SK-N-SH (cell line): ENCODE measurements at regions not wholly inside any gene's neighbourhood (a gene's known extent, or its start where the extent isn't known, plus 50 kb on each side); places are given as distances from the start of the nearest gene placed in this dataset.

Experiments
- CTCF ChIA-PET: fragments of 300-600, 350-600 bp; formaldehyde crosslinking; extraction: SDS; loops from one replicate; lab custom pipeline; 2021; lab: Yijun Ruan, JAX
- POLR2A ChIA-PET: fragments of 350-600 bp; sonication (Branson Sonifier 250); formaldehyde crosslinking; extraction: SDS; loops from one replicate; lab custom pipeline; 2020; ENCODE audit warnings: antibody characterized with exemption, inconsistent platforms; lab: Yijun Ruan, JAX
- DNase-seq: peaks from one replicate; pipeline ENCODE4 v3.0.0; 2012
- H2AFZ ChIP-seq: fragments of 200-600 bp; sonication (generic); 2 replicates; pipeline ENCODE4 v1.8.1; 2016; ENCODE audit warnings: antibody characterized with exemption, mild to moderate bottlenecking, low read depth
- H3F3A ChIP-seq: fragments of 200-600 bp; sonication (generic); replicated peaks from 2 replicates; pipeline ENCODE3; 2016; ENCODE audit warnings: antibody characterized with exemption, mild to moderate bottlenecking; ENCODE audit not compliant: insufficient read depth
- H3K27ac ChIP-seq, 2 experiments: fragments of 200-500 bp in 1 of 2; fragments of 200-600 bp in 1 of 2; sonication (Bioruptor generic) in 1 of 2; sonication (generic), shearing (Covaris generic) in 1 of 2; 2 replicates each; pipeline versions ENCODE4 v1.5.1 to v1.6.1; 2014 to 2016; ENCODE audit warnings: low read depth in 2 of 2, inconsistent platforms in 1 of 2, low read length in 1 of 2, mild to moderate bottlenecking in 1 of 2, mixed read lengths in 1 of 2
- H3K27me3 ChIP-seq: fragments of 200-600 bp; sonication (generic), shearing (Covaris generic); 2 replicates; pipeline ENCODE4 v1.6.1; 2016; ENCODE audit warnings: mixed run types; ENCODE audit not compliant: insufficient read depth
- H3K36me3 ChIP-seq, 2 experiments: fragments of 200-500 bp in 1 of 2; fragments of 200-600 bp in 1 of 2; sonication (Bioruptor generic) in 1 of 2; sonication (generic) in 1 of 2; replicated peaks in 1 of 2; 2 replicates each; pipeline versions ENCODE3 to v1.5.1; 2014 to 2016; ENCODE audit warnings: low read length in 1 of 2, mild to moderate bottlenecking in 1 of 2; ENCODE audit not compliant: insufficient read depth in 2 of 2, control insufficient read depth in 1 of 2
- H3K4me1 ChIP-seq, 2 experiments: fragments of 200-500 bp in 1 of 2; fragments of 200-600 bp in 1 of 2; sonication (Bioruptor generic) in 1 of 2; sonication (generic), shearing (Covaris generic) in 1 of 2; 2 replicates each; pipeline versions ENCODE4 v1.5.1 to v1.6.1; 2014 to 2016; ENCODE audit warnings: low read depth in 1 of 2, low read length in 1 of 2, mixed run types in 1 of 2; ENCODE audit not compliant: insufficient read depth in 2 of 2, control insufficient read depth in 1 of 2
- H3K4me2 ChIP-seq: fragments of 200-600 bp; sonication (generic), shearing (Covaris generic); 2 replicates; pipeline ENCODE4 v1.6.1; 2017; ENCODE audit warnings: mixed run types
- H3K4me3 ChIP-seq, 2 experiments: fragments of 200-500 bp in 1 of 2; fragments of 200-600 bp in 1 of 2; sonication (Bioruptor generic) in 1 of 2; sonication (generic), shearing (Covaris generic) in 1 of 2; 2 replicates each; pipeline versions ENCODE4 v1.5.1 to v1.8.1; 2014 to 2016; ENCODE audit warnings: low read depth in 2 of 2, inconsistent platforms in 1 of 2, low read length in 1 of 2, mild to moderate bottlenecking in 1 of 2, mixed read lengths in 1 of 2, moderate library complexity in 1 of 2
- H3K79me2 ChIP-seq: fragments of 200-600 bp; sonication (generic); 2 replicates; pipeline ENCODE4 v1.8.1; 2017; ENCODE audit warnings: mild to moderate bottlenecking; ENCODE audit not compliant: insufficient read depth
- H3K9ac ChIP-seq: fragments of 200-600 bp; sonication (generic); 2 replicates; pipeline ENCODE4 v1.6.1; 2017; ENCODE audit warnings: mixed run types
- H3K9me2 ChIP-seq: fragments of 200-600 bp; sonication (generic); 2 replicates; pipeline ENCODE4 v1.6.1; 2017; ENCODE audit warnings: mixed run types
- H3K9me3 ChIP-seq: fragments of 200-600 bp; sonication (generic); 2 replicates; pipeline ENCODE4 v1.6.1; 2017; ENCODE audit warnings: mixed run types, mild to moderate bottlenecking, moderate library complexity
- H4K20me1 ChIP-seq: fragments of 200-600 bp; sonication (generic); 2 replicates; pipeline ENCODE4 v1.6.1; 2017; ENCODE audit warnings: mild to moderate bottlenecking, mixed run types; ENCODE audit not compliant: insufficient read depth
- CHD2 ChIP-seq: fragments of 150-350 bp; IDR thresholded peaks from 2 replicates; pipeline ENCODE4 v1.6.1; 2018; ENCODE audit warnings: low read length; ENCODE audit not compliant: partially characterized antibody
- EP300 ChIP-seq, 2 experiments: IDR thresholded peaks; 2 replicates each; pipeline versions ENCODE4 v1.4.0 to v1.6.1; 2012; ENCODE audit warnings: borderline replicate concordance in 1 of 2, low read depth in 1 of 2, low read length in 1 of 2
- FOXM1 ChIP-seq: IDR thresholded peaks from 2 replicates; pipeline ENCODE4 v1.4.0; 2012; ENCODE audit warnings: low read depth, mild to moderate bottlenecking
- GABPA ChIP-seq: IDR thresholded peaks from 2 replicates; pipeline ENCODE4 v1.4.0; 2012; ENCODE audit warnings: low read depth, mild to moderate bottlenecking
- JUND ChIP-seq: IDR thresholded peaks from 2 replicates; pipeline ENCODE4 v1.4.0; 2012
- MEF2A ChIP-seq: IDR thresholded peaks from 2 replicates; pipeline ENCODE4 v1.4.0; 2012; ENCODE audit warnings: low read depth, borderline replicate concordance
- NFIC ChIP-seq: IDR thresholded peaks from 2 replicates; pipeline ENCODE4 v1.4.0; 2012; ENCODE audit warnings: borderline replicate concordance
- POLR2AphosphoS5 ChIP-seq: IDR thresholded peaks from 2 replicates; pipeline ENCODE4 v1.6.1; 2012; ENCODE audit warnings: low read depth, low read length
- RCOR1 ChIP-seq: fragments of 150-350 bp; IDR thresholded peaks from 2 replicates; pipeline ENCODE4 v1.6.1; 2017; ENCODE audit warnings: antibody characterized with exemption, low read length
- RFX5 ChIP-seq: IDR thresholded peaks from 2 replicates; pipeline ENCODE4 v1.6.1; 2012; ENCODE audit warnings: mild to moderate bottlenecking, improper control_type of control experiment, low read length
- SIN3A ChIP-seq: IDR thresholded peaks from 2 replicates; pipeline ENCODE4 v1.6.1; 2012; ENCODE audit warnings: low read depth, mild to moderate bottlenecking, low read length, moderate library complexity, borderline replicate concordance
- SMC3 ChIP-seq: IDR thresholded peaks from 2 replicates; pipeline ENCODE4 v1.6.1; 2012; ENCODE audit warnings: low read depth, low read length, improper control_type of control experiment
- TEAD4 ChIP-seq: IDR thresholded peaks from 2 replicates; pipeline ENCODE4 v1.4.0; 2012; ENCODE audit warnings: mild to moderate bottlenecking, borderline replicate concordance; ENCODE audit not compliant: insufficient read depth
- WGBS: methylation state at CpG from one replicate; pipeline ENCODE4 v1.1.6; 2017; ENCODE audit warnings: low lambda C conversion rate; 5-methylcytosine and 5-hydroxymethylcytosine counted together
- TF ChIP-seq, protein P1 (sequence below): fragments of 150-350 bp; IDR thresholded peaks from 2 replicates; pipeline ENCODE4 v1.6.1; 2017; ENCODE audit warnings: antibody characterized with exemption, low read length, low read depth, borderline replicate concordance
- TF ChIP-seq, protein P2 (sequence below): IDR thresholded peaks from 2 replicates; pipeline ENCODE4 v1.4.0; 2012; ENCODE audit warnings: low read depth, borderline replicate concordance
- TF ChIP-seq, protein P3 (sequence below): IDR thresholded peaks from 2 replicates; pipeline ENCODE4 v1.4.0; 2012; ENCODE audit warnings: low read depth, borderline replicate concordance
- TF ChIP-seq, protein P4 (sequence below): IDR thresholded peaks from 2 replicates; pipeline ENCODE4; 2012
- TF ChIP-seq, protein P5 (sequence below): IDR thresholded peaks from 2 replicates; pipeline ENCODE4 v1.6.1; 2012; ENCODE audit warnings: mild to moderate bottlenecking, low read depth, low read length, moderate library complexity

DNA sequence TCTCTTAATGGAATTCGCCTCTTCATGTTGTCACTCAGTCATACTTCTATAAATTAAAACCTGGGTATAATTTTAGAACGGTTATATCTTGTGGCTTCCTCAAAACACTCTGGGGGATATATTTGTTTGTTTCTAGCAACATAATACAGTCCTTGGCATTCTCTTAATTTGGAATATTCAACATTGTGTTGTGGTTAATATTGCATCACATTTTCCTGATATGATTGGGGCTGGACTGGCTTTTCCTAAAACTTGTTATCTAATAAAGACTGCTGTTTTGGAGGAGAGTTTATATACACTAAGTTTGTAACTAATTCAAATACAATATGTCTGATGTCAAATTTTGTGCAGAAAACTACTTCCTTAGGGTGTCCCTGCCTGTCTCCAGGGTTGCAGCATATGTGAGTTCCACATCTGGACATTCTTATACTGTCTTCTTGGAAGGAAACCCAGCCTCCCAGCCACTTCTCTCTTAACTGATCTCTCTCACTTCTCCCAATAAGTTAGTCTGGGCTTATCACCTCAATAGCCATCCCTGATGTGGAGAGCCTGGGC is 892.6 kb downstream of the MRPL39 start:
- Histone ChIP-seq H3K4me1 (0 out of 4 replicates have a peak, but pooled peaks cover 0 to 4% of the 10 kb centered on the region in 2 experiments), H3K9ac (no peak overlapping the region), H3K27me3 (no peaks in the 10 kb centered on the region), H3K27ac (no peak overlapping the region), H3F3A (no peaks in the 10 kb centered on the region), H4K20me1 (no peaks in the 10 kb centered on the region), H3K9me3 (no peaks in the 10 kb centered on the region), H2AFZ (no peak overlapping the region), H3K79me2 (no peaks in the 10 kb centered on the region), H3K4me3 (no peak overlapping the region), H3K9me2 (no peaks in the 10 kb centered on the region), H3K36me3 (no peaks in the 10 kb centered on the region), H3K4me2 (no peak overlapping the region)
- 64% methylated on average over 2 of the region's 2 CpGs for WGBS
- ChIA-PET POLR2A (no interaction called here), CTCF (no interaction called here)
- TF ChIP-seq RCOR1: no peak
- TF ChIP-seq, protein P1, sequence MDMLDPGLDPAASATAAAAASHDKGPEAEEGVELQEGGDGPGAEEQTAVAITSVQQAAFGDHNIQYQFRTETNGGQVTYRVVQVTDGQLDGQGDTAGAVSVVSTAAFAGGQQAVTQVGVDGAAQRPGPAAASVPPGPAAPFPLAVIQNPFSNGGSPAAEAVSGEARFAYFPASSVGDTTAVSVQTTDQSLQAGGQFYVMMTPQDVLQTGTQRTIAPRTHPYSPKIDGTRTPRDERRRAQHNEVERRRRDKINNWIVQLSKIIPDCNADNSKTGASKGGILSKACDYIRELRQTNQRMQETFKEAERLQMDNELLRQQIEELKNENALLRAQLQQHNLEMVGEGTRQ: no peak
- TF ChIP-seq SIN3A: no peak
- TF ChIP-seq JUND: no peak
- TF ChIP-seq POLR2AphosphoS5: no peak
- no peak for TF ChIP-seq FOXM1
- no peak for TF ChIP-seq EP300 (IDR thresholded peaks at IDR 0.05; ENCODE audit: borderline replicate concordance in 1 of 2, low read depth in 1 of 2, low read length in 1 of 2)
- no peak for TF ChIP-seq RFX5
- TF ChIP-seq GABPA: no peak
- TF ChIP-seq CHD2: no peak
- TF ChIP-seq NFIC: no peak
- TF ChIP-seq SMC3: no peak
- TF ChIP-seq, protein P2, sequence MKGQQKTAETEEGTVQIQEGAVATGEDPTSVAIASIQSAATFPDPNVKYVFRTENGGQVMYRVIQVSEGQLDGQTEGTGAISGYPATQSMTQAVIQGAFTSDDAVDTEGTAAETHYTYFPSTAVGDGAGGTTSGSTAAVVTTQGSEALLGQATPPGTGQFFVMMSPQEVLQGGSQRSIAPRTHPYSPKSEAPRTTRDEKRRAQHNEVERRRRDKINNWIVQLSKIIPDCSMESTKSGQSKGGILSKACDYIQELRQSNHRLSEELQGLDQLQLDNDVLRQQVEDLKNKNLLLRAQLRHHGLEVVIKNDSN: no peak
- TF ChIP-seq, all 33 proteins: peak for 0
- DNase-seq: no peak

DNA sequence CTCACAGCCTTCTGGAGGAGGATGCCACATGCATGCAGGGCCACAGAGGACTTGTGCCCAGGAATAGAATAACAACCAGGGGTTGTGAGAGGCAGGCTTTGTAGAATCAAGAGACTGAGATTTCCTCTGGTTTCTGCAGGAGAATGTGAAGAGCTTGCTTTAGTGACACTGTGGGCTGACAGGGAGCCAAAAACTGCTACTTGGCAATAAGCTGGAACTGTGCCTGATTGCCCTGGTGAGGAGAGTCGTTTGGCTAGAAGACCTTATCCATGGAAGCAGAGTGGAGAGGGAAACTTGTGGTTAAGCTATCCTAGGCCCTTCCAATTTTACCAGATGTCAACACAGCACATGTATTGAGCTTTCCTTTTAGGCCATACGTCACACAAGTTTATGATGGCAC is 902.1 kb downstream of the MRPL39 start:
- ChIA-PET POLR2A (no interaction called here), CTCF (no interaction called here)
- Histone ChIP-seq H3K36me3 (no peaks in the 10 kb centered on the region), H3K4me3 (no peak overlapping the region), H3K9me3 (no peaks in the 10 kb centered on the region), H3K9ac (no peak overlapping the region), H3K9me2 (no peaks in the 10 kb centered on the region), H3K79me2 (no peaks in the 10 kb centered on the region), H3K4me1 (no peaks in the 10 kb centered on the region), H4K20me1 (no peaks in the 10 kb centered on the region), H3F3A (no peaks in the 10 kb centered on the region), H3K27me3 (no peaks in the 10 kb centered on the region), H3K4me2 (no peak overlapping the region), H2AFZ (no peak overlapping the region), H3K27ac (no peak overlapping the region)
- 50% methylated on average over 2 of the region's 2 CpGs for WGBS
- no peak for DNase-seq
- TF ChIP-seq, protein P3, sequence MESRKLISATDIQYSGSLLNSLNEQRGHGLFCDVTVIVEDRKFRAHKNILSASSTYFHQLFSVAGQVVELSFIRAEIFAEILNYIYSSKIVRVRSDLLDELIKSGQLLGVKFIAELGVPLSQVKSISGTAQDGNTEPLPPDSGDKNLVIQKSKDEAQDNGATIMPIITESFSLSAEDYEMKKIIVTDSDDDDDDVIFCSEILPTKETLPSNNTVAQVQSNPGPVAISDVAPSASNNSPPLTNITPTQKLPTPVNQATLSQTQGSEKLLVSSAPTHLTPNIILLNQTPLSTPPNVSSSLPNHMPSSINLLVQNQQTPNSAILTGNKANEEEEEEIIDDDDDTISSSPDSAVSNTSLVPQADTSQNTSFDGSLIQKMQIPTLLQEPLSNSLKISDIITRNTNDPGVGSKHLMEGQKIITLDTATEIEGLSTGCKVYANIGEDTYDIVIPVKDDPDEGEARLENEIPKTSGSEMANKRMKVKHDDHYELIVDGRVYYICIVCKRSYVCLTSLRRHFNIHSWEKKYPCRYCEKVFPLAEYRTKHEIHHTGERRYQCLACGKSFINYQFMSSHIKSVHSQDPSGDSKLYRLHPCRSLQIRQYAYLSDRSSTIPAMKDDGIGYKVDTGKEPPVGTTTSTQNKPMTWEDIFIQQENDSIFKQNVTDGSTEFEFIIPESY: no peak
- TF ChIP-seq FOXM1 (no peak), CHD2 (no peak), TEAD4 (no peak), MEF2A (no peak), POLR2AphosphoS5 (no peak)
- TF ChIP-seq, protein P1: no peak
- TF ChIP-seq, protein P4, sequence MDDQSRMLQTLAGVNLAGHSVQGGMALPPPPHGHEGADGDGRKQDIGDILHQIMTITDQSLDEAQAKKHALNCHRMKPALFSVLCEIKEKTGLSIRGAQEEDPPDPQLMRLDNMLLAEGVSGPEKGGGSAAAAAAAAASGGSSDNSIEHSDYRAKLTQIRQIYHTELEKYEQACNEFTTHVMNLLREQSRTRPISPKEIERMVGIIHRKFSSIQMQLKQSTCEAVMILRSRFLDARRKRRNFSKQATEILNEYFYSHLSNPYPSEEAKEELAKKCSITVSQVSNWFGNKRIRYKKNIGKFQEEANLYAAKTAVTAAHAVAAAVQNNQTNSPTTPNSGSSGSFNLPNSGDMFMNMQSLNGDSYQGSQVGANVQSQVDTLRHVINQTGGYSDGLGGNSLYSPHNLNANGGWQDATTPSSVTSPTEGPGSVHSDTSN: no peak
- TF ChIP-seq, protein P5, sequence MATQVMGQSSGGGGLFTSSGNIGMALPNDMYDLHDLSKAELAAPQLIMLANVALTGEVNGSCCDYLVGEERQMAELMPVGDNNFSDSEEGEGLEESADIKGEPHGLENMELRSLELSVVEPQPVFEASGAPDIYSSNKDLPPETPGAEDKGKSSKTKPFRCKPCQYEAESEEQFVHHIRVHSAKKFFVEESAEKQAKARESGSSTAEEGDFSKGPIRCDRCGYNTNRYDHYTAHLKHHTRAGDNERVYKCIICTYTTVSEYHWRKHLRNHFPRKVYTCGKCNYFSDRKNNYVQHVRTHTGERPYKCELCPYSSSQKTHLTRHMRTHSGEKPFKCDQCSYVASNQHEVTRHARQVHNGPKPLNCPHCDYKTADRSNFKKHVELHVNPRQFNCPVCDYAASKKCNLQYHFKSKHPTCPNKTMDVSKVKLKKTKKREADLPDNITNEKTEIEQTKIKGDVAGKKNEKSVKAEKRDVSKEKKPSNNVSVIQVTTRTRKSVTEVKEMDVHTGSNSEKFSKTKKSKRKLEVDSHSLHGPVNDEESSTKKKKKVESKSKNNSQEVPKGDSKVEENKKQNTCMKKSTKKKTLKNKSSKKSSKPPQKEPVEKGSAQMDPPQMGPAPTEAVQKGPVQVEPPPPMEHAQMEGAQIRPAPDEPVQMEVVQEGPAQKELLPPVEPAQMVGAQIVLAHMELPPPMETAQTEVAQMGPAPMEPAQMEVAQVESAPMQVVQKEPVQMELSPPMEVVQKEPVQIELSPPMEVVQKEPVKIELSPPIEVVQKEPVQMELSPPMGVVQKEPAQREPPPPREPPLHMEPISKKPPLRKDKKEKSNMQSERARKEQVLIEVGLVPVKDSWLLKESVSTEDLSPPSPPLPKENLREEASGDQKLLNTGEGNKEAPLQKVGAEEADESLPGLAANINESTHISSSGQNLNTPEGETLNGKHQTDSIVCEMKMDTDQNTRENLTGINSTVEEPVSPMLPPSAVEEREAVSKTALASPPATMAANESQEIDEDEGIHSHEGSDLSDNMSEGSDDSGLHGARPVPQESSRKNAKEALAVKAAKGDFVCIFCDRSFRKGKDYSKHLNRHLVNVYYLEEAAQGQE: no peak
